ENCODE measurements at regions not wholly inside any gene's neighbourhood (a gene's known extent, or its start where the extent isn't known, plus 50 kb on each side); places are given as distances from the start of the nearest gene placed in this dataset.
"Not testable (repeated sequence)": the region's sequence is repeated elsewhere in the genome, so short reads cannot be mapped to it uniquely, and the experiment has no call there.

- Histone ChIP-seq H3K27ac (ENCODE audit: low read depth, low read length) (no peak overlapping the region), H3K9ac (ENCODE audit: low read length in 5 of 5) (no peak overlapping the region), H3K4me3 (ENCODE audit: low read depth in 1 of 5, low read length in 5 of 5) (no peak overlapping the region), H3K4me1 (ENCODE audit: control insufficient read depth in 5 of 5, insufficient read depth in 5 of 5, low read length in 5 of 5) (peaks cover 0 to 3% (median 0%) of the 10 kb centered on the region in 5 donors), H3K36me3 (ENCODE audit: control insufficient read depth in 5 of 5, insufficient read depth in 5 of 5, low read length in 5 of 5) (no peaks in the 10 kb centered on the region), H3K9me3 (ENCODE audit: control insufficient read depth in 5 of 5, low read length in 5 of 5) (no peaks in the 10 kb centered on the region), H3K27me3 (ENCODE audit: control insufficient read depth in 5 of 5, insufficient read depth in 4 of 5, low read length in 5 of 5) (peaks cover 0 to 4% (median 0%) of the 10 kb centered on the region in 5 donors)
Measured at GRCh38 chr6:12545619-12546409, 170.8 kb upstream of the PHACTR1 start.

GRCh38 chr6:12546410-12547002 is 170.1 kb upstream of the PHACTR1 start:
- no peaks in the 10 kb centered on the region for H3K9me3 ChIP-seq (ENCODE audit: control insufficient read depth in 5 of 5, low read length in 5 of 5)
- H3K27ac ChIP-seq (ENCODE audit: low read depth, low read length) = no peak overlapping the region

GRCh38 chr6:12548526-12548925 is 168.0 kb upstream of the PHACTR1 start:
- Histone ChIP-seq H3K36me3 (ENCODE audit: control insufficient read depth in 5 of 5, insufficient read depth in 5 of 5, low read length in 5 of 5) (no peaks in the 10 kb centered on the region), H3K27me3 (ENCODE audit: control insufficient read depth in 5 of 5, insufficient read depth in 4 of 5, low read length in 5 of 5) (peaks cover 0 to 4% (median 0%) of the 10 kb centered on the region in 5 donors), H3K27ac (ENCODE audit: low read depth, low read length) (no peak overlapping the region), H3K4me1 (ENCODE audit: control insufficient read depth in 5 of 5, insufficient read depth in 5 of 5, low read length in 5 of 5) (peaks cover 0 to 3% (median 0%) of the 10 kb centered on the region in 5 donors), H3K9me3 (ENCODE audit: control insufficient read depth in 5 of 5, low read length in 5 of 5) (no peaks in the 10 kb centered on the region), H3K4me3 (ENCODE audit: low read depth in 1 of 5, low read length in 5 of 5) (no peak overlapping the region), H3K9ac (ENCODE audit: low read length in 5 of 5) (no peak overlapping the region)

More at GRCh38 chr6:12546410-12547002, 170.1 kb upstream of the PHACTR1 start:
- no peaks in the 10 kb centered on the region for H3K36me3 ChIP-seq (ENCODE audit: control insufficient read depth in 5 of 5, insufficient read depth in 5 of 5, low read length in 5 of 5)
- H3K27me3 ChIP-seq (ENCODE audit: control insufficient read depth in 5 of 5, insufficient read depth in 4 of 5, low read length in 5 of 5) = peaks cover 0 to 4% (median 0%) of the 10 kb centered on the region in 5 donors
- no peak overlapping the region for H3K9ac ChIP-seq (ENCODE audit: low read length in 5 of 5)
- H3K4me3 ChIP-seq (ENCODE audit: low read depth in 1 of 5, low read length in 5 of 5) = no peak overlapping the region
- H3K4me1 ChIP-seq (ENCODE audit: control insufficient read depth in 5 of 5, insufficient read depth in 5 of 5, low read length in 5 of 5) = peaks cover 0 to 3% (median 0%) of the 10 kb centered on the region in 5 donors

- not testable (repeated sequence) for H3K4me1 ChIP-seq (ENCODE audit: control insufficient read depth in 5 of 5, insufficient read depth in 5 of 5, low read length in 5 of 5); H3K36me3 ChIP-seq (ENCODE audit: control insufficient read depth in 5 of 5, insufficient read depth in 5 of 5, low read length in 5 of 5); H3K9ac ChIP-seq (ENCODE audit: low read length in 5 of 5); H3K9me3 ChIP-seq (ENCODE audit: control insufficient read depth in 5 of 5, low read length in 5 of 5); H3K27me3 ChIP-seq (ENCODE audit: control insufficient read depth in 5 of 5, insufficient read depth in 4 of 5, low read length in 5 of 5); H3K27ac ChIP-seq (ENCODE audit: low read depth, low read length); H3K4me3 ChIP-seq (ENCODE audit: low read depth in 1 of 5, low read length in 5 of 5)
Measured at GRCh38 chr6:12549445-12549844, 167.1 kb upstream of the PHACTR1 start.

GRCh38 chr6:12554820-12555219 is 161.7 kb upstream of the PHACTR1 start:
- H3K4me1 ChIP-seq (ENCODE audit: control insufficient read depth in 5 of 5, insufficient read depth in 5 of 5, low read length in 5 of 5); H3K9ac ChIP-seq (ENCODE audit: low read length in 5 of 5); H3K36me3 ChIP-seq (ENCODE audit: control insufficient read depth in 5 of 5, insufficient read depth in 5 of 5, low read length in 5 of 5); H3K4me3 ChIP-seq (ENCODE audit: low read depth in 1 of 5, low read length in 5 of 5); H3K9me3 ChIP-seq (ENCODE audit: control insufficient read depth in 5 of 5, low read length in 5 of 5); H3K27ac ChIP-seq (ENCODE audit: low read depth, low read length); H3K27me3 ChIP-seq (ENCODE audit: control insufficient read depth in 5 of 5, insufficient read depth in 4 of 5, low read length in 5 of 5): not testable (repeated sequence)

GRCh38 chr6:12555267-12555666 is 161.3 kb upstream of the PHACTR1 start:
- H3K9me3 ChIP-seq (ENCODE audit: control insufficient read depth in 5 of 5, low read length in 5 of 5) = peaks cover 0 to 8% (median 6%) of the 10 kb centered on the region in 5 donors
- no peak overlapping the region for H3K27ac ChIP-seq (ENCODE audit: low read depth, low read length)
- H3K4me1 ChIP-seq (ENCODE audit: control insufficient read depth in 5 of 5, insufficient read depth in 5 of 5, low read length in 5 of 5) = no peaks in the 10 kb centered on the region
- H3K27me3 ChIP-seq (ENCODE audit: control insufficient read depth in 5 of 5, insufficient read depth in 4 of 5, low read length in 5 of 5) = no peaks in the 10 kb centered on the region
- H3K36me3 ChIP-seq (ENCODE audit: control insufficient read depth in 5 of 5, insufficient read depth in 5 of 5, low read length in 5 of 5) = no peaks in the 10 kb centered on the region
- H3K9ac ChIP-seq (ENCODE audit: low read length in 5 of 5) = no peak overlapping the region
- no peak overlapping the region for H3K4me3 ChIP-seq (ENCODE audit: low read depth in 1 of 5, low read length in 5 of 5)

- Histone ChIP-seq H3K9ac (ENCODE audit: low read length in 5 of 5) (no peak overlapping the region), H3K4me1 (ENCODE audit: control insufficient read depth in 5 of 5, insufficient read depth in 5 of 5, low read length in 5 of 5) (no peaks in the 10 kb centered on the region), H3K27ac (ENCODE audit: low read depth, low read length) (no peak overlapping the region), H3K36me3 (ENCODE audit: control insufficient read depth in 5 of 5, insufficient read depth in 5 of 5, low read length in 5 of 5) (no peaks in the 10 kb centered on the region), H3K4me3 (ENCODE audit: low read depth in 1 of 5, low read length in 5 of 5) (no peak overlapping the region), H3K9me3 (ENCODE audit: control insufficient read depth in 5 of 5, low read length in 5 of 5) (peaks cover 0 to 13% (median 11%) of the 10 kb centered on the region in 5 donors), H3K27me3 (ENCODE audit: control insufficient read depth in 5 of 5, insufficient read depth in 4 of 5, low read length in 5 of 5) (no peaks in the 10 kb centered on the region)
Measured at GRCh38 chr6:12555781-12556180, 160.8 kb upstream of the PHACTR1 start.

GRCh38 chr6:12557765-12558164 is 158.8 kb upstream of the PHACTR1 start:
- peaks cover 3 to 18% (median 13%) of the 10 kb centered on the region in 5 donors for H3K9me3 ChIP-seq (ENCODE audit: control insufficient read depth in 5 of 5, low read length in 5 of 5)
- H3K27me3 ChIP-seq (ENCODE audit: control insufficient read depth in 5 of 5, insufficient read depth in 4 of 5, low read length in 5 of 5) = no peaks in the 10 kb centered on the region
- no peaks in the 10 kb centered on the region for H3K36me3 ChIP-seq (ENCODE audit: control insufficient read depth in 5 of 5, insufficient read depth in 5 of 5, low read length in 5 of 5)
- H3K9ac ChIP-seq (ENCODE audit: low read length in 5 of 5) = no peak overlapping the region
- no peaks in the 10 kb centered on the region for H3K4me1 ChIP-seq (ENCODE audit: control insufficient read depth in 5 of 5, insufficient read depth in 5 of 5, low read length in 5 of 5)
- no peak overlapping the region for H3K4me3 ChIP-seq (ENCODE audit: low read depth in 1 of 5, low read length in 5 of 5)
- no peak overlapping the region for H3K27ac ChIP-seq (ENCODE audit: low read depth, low read length)

GRCh38 chr6:12560315-12560714 is 156.3 kb upstream of the PHACTR1 start:
- H3K36me3 ChIP-seq (ENCODE audit: control insufficient read depth in 5 of 5, insufficient read depth in 5 of 5, low read length in 5 of 5) = no peaks in the 10 kb centered on the region
- H3K4me1 ChIP-seq (ENCODE audit: control insufficient read depth in 5 of 5, insufficient read depth in 5 of 5, low read length in 5 of 5) = no peaks in the 10 kb centered on the region
- H3K4me3 ChIP-seq (ENCODE audit: low read depth in 1 of 5, low read length in 5 of 5) = no peak overlapping the region
- H3K9ac ChIP-seq (ENCODE audit: low read length in 5 of 5) = no peak overlapping the region
- H3K27ac ChIP-seq (ENCODE audit: low read depth, low read length) = no peak overlapping the region
- no peaks in the 10 kb centered on the region for H3K27me3 ChIP-seq (ENCODE audit: control insufficient read depth in 5 of 5, insufficient read depth in 4 of 5, low read length in 5 of 5)
- peaks cover 3 to 18% (median 13%) of the 10 kb centered on the region in 5 donors for H3K9me3 ChIP-seq (ENCODE audit: control insufficient read depth in 5 of 5, low read length in 5 of 5)

- peaks cover 0 to 3% (median 0%) of the 10 kb centered on the region in 5 donors for H3K4me1 ChIP-seq (ENCODE audit: control insufficient read depth in 5 of 5, insufficient read depth in 5 of 5, low read length in 5 of 5)
- no peaks in the 10 kb centered on the region for H3K9me3 ChIP-seq (ENCODE audit: control insufficient read depth in 5 of 5, low read length in 5 of 5)
- no peaks in the 10 kb centered on the region for H3K27me3 ChIP-seq (ENCODE audit: control insufficient read depth in 5 of 5, insufficient read depth in 4 of 5, low read length in 5 of 5)
- H3K9ac ChIP-seq (ENCODE audit: low read length in 5 of 5) = no peak overlapping the region
- H3K27ac ChIP-seq (ENCODE audit: low read depth, low read length) = no peak overlapping the region
- H3K36me3 ChIP-seq (ENCODE audit: control insufficient read depth in 5 of 5, insufficient read depth in 5 of 5, low read length in 5 of 5) = no peaks in the 10 kb centered on the region
- no peak overlapping the region for H3K4me3 ChIP-seq (ENCODE audit: low read depth in 1 of 5, low read length in 5 of 5)
Measured at GRCh38 chr6:12566618-12567123, 149.9 kb upstream of the PHACTR1 start.
